Omental fat pad (tissue), 3 donors: ENCODE measurements at regions not wholly inside any gene's neighbourhood (a gene's known extent, or its start where the extent isn't known, plus 50 kb on each side); places are given as distances from the start of the nearest gene placed in this dataset.

ENCODE experiments used
- ATAC-seq: fragments of 150-250 bp; one replicate; pipeline ENCODE4 v1.9.1; 2016; ENCODE audit warnings: mild to moderate bottlenecking, moderate library complexity; ENCODE audit not compliant: low FRiP score
- DNase-seq: peaks from one replicate; pipeline ENCODE4 v3.0.0-alpha.2; 2019; ENCODE audit warnings: low spot score
- CTCF ChIP-seq, 3 donors: fragments of 450-650 bp; IDR thresholded peaks; one replicate each; pipeline ENCODE4 v1.5.1; 2016 to 2017; ENCODE audit warnings: antibody characterized with exemption in 3 of 3, mild to moderate bottlenecking in 3 of 3, moderate library complexity in 2 of 3

DNA sequence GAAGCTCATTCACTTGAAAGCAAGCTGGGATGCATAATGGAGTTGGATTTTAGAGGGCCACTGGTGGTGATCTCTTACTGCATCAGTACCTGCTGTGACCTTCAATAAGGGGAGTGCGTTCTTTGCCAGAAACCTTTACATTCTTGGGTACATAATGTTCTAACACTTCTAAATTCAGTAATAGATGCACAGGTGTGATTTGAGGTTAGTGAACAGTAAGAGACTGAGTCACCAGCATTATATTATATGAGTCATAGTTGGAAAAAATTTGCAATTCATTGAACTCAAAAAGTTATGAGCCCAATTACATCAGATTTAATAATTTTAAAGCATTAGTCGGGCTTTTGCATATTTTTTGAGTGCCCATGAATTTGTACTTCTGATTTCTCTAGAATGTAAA, 803.3 kb downstream of the ADCYAP1 start:
- TF ChIP-seq CTCF (IDR thresholded peaks at IDR 0.05), result no peak
- no peak for ATAC-seq
- no peak for DNase-seq

- ATAC-seq, result no peak
Observed at GRCh38 chr18:1710114-1710513, 805.4 kb downstream of the ADCYAP1 start.

DNA sequence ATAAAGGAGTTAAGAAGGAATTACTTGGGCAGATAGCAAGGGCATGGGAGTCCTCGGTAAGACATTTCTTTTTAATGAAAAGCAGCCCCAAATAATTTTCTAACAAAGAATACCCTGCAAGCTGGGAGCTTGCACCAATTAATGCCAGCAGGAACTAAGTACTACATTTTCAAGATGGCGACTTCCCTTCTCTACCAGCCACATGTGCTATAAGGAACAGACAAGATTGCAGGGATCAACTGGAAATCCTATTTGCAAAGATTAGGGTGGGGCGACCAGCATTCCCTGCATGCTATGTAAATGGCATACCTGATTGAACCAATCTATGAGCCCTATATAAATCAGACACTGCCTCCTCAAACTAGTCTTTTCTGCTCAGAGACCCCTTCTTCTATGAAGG, 827.5 kb downstream of the ADCYAP1 start:
- no peak for ATAC-seq
- no peak for TF ChIP-seq CTCF (IDR thresholded peaks at IDR 0.05)
- no peak for DNase-seq

More at GRCh38 chr18:1710114-1710513, 805.4 kb downstream of the ADCYAP1 start:
- no peak for DNase-seq
- TF ChIP-seq CTCF (IDR thresholded peaks at IDR 0.05), result no peak

DNA sequence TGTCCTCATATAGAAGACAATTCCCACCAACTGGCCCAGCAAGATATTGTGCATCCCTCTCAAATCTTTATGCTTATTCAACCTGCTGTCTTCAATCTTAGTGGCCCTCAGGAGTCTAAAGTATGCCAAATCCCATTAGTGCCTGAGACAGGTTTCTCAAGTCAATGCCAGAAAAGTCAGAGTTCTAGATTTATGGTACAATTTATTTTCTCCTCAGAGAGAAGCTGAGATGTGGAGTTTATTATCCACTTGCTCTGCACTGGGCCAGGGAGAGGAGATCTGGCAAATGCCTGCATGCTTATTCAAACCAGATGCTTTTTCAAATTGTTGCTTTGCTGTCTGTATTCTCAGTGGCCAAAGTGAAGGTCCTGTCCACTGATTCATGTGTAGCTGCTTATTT, 825.2 kb downstream of the METTL4 start:
- DNase-seq (no peak), ATAC-seq (no peak)
- TF ChIP-seq CTCF (IDR thresholded peaks at IDR 0.05), result no peak

GRCh38 chr18:1751249-1751648, 820.1 kb downstream of the METTL4 start:
- no peak for TF ChIP-seq CTCF (IDR thresholded peaks at IDR 0.05)
- DNase-seq (no peak), ATAC-seq (no peak)

- ATAC-seq, result no peak
- no peak for DNase-seq
- no peak for TF ChIP-seq CTCF (IDR thresholded peaks at IDR 0.05)
Observed at GRCh38 chr18:1760901-1761300, 810.4 kb downstream of the METTL4 start.

GRCh38 chr18:1774261-1774660, 797.0 kb downstream of the METTL4 start:
- TF ChIP-seq CTCF (IDR thresholded peaks at IDR 0.05), result no peak
- ATAC-seq, result no peak
- DNase-seq, result no peak
